Frontal cortex (tissue), 3 donors: ENCODE measurements at regions not wholly inside any gene's neighbourhood (a gene's known extent, or its start where the extent isn't known, plus 50 kb on each side); places are given as distances from the start of the nearest gene placed in this dataset.
"Not testable (repeated sequence)": the region's sequence is repeated elsewhere in the genome, so short reads cannot be mapped to it uniquely, and the experiment has no call there.

ENCODE experiments used
- DNase-seq, 2 donors: peaks; one replicate each; pipeline ENCODE4 v3.0.0; 2012; ENCODE audit warnings: low spot score in 2 of 2
- FAIRE-seq: peaks from 2 replicates; lab custom pipeline; 2012; peaks lifted over from hg19 to GRCh38; lab: Jason Lieb, UNC
- donor health status: control.
- donor health status: control.
- donor health status: control.

DNA sequence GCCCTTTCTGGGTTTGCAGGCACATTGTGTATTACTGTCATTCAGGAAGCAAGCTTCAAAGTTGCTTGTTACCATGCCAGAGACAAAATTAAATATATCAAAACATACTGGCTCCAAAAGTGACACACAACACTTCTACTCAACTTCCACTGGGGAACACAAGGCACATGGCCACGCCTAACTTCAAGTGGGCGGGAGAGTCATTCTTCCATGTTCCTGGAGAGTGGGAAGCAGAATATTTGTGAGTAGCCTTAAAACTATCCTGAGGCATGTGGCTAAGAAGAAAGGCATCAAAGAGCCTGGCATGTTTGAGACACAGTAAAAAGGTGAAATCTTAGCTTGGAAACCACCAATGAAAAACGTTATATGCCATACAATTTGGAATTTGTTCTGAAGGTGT lies 90.5 kb upstream of the TACR1 start:
- FAIRE-seq (no peak), DNase-seq (no peak)

DNA sequence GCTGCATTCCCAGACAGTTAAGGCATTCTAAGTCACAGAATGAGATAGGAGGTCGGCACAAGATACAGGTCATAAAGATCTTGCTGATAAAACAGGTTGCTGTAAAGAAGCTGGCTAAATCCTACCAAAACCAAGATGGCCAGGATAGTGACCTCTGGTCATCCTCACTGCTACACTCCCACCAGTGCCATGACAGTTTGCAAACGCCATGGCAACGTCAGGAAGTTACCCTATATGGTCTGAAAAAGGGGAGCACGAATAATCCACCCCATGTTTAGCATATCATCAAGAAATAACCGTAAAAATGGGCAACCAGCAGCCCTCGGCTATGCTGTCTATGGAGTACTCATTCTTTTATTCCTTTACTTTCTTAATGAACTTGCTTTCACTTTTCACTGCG lies 89.9 kb upstream of the TACR1 start:
- DNase-seq, FAIRE-seq: not testable (repeated sequence)

DNA sequence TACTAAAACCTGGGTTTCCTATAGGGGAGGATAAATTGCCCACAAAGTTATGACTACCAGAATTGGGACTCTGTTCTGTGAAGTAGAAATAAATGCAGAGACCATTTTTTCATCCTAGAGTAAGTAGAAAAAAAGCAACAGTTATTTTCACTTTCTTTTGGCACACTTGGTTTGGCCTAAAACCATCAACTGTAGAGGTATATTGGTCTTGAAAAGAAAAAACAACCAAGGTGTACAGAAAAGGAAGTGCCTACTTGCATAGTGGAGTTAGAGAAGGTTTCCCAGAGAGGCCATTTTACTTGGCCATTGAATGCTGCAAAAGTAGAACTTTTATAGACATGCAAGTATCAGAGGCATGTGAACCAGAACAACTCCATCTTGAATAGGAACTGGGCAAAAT lies 89.4 kb upstream of the TACR1 start:
- FAIRE-seq: no peak
- no peak for DNase-seq

DNA sequence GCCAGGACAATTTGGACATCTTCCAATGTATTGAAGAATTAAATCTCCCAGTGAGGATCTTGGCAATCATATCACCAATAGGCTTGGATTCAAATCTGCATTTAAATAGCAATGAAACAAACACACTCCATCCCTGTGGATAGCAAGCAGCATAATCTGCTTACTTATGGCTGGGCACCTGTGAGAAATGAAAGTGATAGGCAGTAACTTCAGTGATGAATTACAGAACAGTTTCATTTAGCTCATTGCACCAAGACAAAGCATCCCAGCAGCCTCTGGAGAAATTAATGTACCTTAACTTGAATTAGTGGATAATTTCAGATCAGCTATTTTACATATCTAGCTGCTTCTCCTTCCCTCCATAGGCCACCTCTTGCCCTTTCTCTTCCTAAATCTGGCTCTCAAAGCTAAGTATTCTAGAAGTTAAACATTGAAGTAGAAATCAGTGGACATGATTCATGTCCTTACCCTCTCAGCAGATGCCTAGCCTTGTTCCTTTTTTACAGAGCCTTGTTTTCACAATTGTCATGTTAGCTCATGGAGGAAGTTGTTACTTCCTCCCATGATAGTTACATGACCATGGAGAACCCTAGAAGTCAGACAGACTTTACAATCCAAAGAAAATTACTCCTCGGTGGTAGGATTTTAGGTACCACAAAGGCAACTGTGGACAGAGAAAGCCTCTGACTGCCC lies 88.5 kb upstream of the TACR1 start:
- no peak for DNase-seq
- FAIRE-seq: no peak

DNA sequence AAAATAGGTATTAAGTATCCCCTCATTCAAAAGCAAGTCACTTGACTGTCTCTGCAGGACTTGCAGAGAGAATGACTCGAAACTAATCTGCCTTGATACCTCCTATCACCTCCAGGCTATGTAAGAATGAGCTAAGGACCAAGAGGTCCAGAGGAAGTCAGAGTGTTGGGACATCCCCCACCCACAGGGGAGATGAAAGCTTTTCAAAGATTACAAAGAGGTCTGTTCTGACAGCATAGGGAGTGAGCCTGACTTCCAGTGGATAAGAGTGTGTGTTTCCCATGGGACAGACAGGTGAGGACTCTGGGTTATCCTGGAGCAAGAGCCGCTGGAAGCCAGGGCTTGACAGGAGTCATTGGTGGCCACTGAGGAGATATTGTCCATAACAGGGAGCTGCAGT lies 85.0 kb upstream of the TACR1 start:
- DNase-seq: no peak
- no peak for FAIRE-seq

DNA sequence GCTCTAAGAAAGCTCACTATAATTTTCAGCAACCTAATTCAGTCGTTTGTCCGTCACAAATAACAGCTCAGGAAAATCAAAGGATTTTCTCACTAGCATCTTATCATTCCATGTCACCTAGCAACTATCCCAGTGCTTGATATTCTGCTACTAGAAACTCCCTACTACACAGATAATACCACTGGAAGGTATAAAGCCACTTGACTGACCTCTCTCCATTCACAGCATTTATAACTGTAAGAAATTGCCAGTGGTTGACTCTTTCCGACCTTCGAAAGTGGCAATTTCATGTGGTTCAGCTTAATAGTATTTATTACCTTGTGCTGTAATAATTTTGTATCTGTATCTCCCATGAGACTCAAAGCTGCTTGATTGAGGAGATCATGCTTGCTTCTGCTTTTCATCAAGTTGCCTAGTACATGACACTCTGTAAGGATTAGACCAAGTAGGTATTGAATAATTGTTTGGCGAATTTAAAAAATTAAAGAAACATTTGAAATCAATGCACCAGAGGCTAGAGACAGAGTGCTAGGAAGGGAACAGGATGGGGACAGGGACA lies 79.6 kb upstream of the TACR1 start:
- FAIRE-seq (no peak), DNase-seq (no peak)

DNA sequence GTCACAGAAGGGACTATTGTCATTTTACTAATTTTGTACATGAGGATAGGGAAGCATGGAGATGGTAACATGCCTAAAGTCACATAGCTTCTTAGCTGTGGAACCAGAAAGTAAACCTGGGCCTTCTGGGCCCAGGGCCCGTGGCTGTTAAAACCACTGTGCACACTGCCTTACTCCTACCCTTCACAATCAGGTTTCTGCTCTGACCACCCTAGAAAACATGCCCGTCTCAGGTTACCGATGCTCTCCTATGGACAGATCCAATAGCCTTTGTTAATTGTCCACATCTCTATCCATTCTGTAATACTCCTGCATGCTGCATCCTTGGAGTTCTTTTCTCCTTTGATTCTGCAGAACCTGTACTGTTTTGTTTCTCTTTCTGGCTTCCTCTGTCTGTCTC lies 79.0 kb upstream of the TACR1 start:
- FAIRE-seq (no peak), DNase-seq (no peak)

DNA sequence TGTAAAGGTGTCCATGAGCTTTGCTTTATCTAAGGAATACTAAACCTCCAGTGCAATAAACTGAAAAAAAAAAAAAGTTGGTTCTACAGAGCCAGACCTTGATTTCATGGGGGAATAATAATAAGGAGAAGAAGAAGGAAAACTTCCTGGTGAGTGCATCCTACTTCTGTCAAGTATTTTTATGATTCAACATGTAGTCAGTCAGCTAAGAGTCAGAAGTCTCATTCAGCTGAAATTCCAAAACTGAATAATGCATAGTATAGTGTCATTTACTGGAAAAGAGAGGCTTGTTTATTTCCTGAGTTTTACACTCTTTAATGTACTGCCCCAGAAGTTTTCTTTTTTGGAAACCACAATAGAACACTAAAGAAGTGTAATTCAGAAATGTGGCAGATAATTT lies 77.8 kb upstream of the TACR1 start:
- no peak for DNase-seq
- FAIRE-seq: no peak

DNA sequence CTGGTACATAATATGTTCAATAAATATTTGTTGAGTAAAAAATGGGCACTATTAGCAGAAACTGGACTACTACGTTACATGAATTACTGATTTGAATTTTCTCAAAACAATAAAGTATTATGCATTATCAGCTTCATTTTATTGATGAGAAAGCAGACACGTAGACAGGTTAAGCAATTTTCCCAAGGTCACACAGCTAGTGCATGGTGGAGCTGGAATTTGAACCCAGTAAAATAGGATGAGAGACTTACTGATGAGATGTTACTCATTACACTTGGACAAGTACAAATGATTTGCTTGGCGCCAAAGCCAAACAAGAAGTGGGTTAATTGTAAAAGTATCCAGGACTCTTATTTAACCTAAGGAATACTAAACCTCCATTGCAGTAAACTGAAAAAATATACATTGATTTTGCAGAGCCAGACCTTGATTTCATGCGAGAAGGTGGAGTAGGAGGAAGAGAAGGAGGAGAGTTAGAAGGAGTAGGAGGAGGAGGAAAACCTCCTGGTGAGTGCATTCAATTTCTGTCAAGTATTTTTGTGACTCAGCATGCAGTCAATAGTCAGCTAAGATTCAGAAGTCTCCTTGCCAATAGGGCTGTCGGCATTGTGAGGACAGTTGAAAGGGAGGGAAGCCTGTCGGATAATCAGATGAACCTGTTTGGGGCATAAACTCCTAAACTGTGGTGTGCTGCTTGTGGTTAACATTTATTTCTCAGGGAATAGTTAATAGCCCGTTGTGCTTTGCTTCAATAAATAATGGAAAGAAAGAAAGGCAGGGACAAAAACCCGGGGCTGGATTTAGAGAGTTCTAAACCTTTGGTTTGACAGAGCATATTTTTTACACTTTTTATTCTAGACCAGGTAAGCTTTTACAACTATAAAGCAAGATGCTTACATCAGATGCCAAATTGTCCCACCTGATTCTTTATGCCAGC lies 77.0 kb upstream of the TACR1 start:
- DNase-seq: no peak
- no peak for FAIRE-seq

DNA sequence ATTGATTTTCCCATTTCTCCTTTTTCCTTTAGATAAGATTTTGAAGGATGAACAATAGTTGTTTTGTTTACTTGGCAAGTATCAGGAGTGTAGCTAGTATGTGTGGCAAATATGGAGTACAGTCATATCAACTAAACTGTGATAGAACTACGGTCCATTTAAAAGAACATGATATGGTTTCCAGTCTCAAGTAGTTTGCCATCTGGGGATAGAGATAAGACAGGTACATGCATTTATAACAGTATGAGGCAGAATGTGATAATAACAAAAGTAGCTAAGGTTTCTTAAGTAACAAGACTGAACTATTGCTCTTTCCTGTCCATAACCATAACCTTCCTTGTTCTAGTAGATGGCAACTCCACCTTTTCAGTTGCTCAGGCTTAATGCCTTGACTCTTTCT lies 75.6 kb upstream of the TACR1 start:
- DNase-seq (no peak), FAIRE-seq (no peak)

DNA sequence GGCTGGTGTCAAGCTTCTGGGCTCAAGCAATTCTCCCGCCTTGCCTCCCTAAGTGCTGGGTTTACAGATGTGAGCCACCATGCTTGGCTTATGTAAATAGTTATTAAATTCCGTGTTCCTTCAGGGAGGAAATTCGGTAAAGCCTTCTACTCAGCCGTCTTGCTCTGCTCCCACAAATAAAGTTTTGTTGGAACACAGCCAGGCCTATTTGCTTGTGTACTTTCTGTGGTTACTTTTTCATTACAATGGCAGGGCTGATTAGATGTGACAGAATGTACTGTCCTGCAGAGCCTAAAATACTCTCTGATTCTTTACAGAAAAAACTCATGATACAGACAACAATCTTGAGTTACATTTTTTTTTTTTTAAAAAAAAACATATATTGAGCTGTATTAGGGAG lies 68.8 kb upstream of the TACR1 start:
- no peak for FAIRE-seq

DNA sequence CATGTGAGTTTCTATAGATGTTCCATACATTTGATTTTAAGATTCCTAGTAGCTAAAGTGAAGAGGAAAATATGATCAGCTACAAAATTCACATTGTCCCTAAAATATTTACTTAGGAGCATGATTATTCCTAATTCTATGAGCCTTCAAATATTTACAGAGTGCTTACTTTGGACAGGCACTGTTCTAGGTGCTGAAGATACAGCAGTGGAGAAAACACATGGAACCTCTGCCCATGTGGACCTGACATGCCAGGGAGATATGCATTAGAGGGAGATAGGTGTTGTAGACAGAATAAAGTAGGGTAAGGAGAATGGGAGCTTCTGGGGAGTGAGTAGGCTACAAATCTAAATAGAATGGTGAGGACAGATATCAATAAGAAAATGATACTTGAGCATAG lies 62.6 kb upstream of the TACR1 start:
- DNase-seq (no peak), FAIRE-seq (no peak)

More for the DNA sequence above, 68.8 kb upstream of the TACR1 start:
- no peak for DNase-seq

DNA sequence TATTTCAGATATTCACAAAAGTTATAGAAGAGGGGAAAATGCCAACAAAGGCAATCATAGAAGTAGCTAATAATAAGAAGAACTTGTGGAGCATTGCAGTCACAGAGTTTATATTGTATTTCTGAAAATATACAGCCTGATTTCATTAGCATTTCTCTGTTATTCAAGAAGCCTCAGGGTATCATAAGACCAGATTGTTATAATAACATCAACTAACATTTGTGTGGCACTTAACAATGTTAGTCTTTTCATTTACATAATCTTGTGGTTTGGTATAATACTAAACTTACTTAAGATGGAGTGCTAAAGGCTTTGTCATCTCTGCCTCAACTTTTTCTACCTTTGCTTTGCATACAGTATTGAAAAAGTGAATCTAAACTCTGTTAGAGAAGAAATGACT lies 61.6 kb upstream of the TACR1 start:
- FAIRE-seq (no peak), DNase-seq (no peak)

DNA sequence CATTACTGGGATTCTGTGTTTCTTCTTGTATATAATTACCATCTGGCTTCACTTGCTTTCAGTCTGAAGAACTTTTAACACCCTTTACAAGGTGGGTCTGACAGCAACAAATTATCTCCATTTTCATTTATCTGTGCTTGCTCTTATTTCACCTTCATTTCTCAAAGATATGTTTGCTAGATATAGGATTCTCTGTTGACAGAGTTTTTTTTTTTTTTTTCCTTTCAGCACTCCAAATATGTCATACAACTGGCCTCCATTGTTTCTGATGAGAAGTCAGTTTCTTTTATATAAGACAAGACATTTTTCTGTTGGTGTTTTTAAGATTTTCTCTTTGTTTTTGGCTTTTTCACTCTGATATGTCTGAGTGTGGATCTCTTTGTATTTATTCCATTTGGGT lies 59.3 kb upstream of the TACR1 start:
- FAIRE-seq (no peak), DNase-seq (no peak)

DNA sequence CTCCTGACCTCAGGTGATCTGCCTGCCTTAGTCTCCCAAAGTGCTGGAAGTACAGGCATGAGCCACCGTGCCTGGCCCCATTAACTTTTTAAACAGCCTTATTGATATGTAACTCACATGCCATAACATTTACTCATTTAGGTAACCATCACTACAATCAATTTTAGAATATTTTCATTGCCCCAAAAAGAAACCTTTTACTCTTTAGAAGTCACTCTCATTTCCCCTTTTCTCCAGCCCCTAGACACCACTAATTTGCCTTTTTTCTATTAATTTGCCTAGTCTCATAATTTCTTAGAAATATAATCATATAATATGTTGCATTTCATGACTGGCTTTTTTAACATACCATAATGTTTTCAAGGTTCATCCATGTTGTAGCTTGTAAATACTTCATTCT lies 57.2 kb upstream of the TACR1 start:
- FAIRE-seq (no peak), DNase-seq (no peak)

DNA sequence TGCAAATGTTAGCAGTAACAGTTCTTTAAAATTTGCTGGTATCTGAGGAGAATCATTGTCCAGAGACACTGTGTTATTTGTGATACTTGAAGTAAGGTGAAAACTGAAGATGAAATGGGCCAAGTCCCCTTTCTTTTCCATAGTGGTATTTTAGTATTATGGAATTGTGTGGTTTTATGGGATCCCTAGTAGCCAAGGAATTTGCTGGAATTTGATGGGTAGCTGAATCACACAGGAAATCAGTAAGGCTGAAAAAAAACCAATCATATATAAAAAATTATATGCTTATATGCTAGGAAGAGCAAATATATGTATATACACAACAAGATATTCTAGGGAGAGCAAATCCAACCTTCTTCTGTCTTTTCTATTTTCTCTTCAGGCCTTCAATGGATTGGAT lies 54.2 kb upstream of the TACR1 start:
- FAIRE-seq (no peak), DNase-seq (no peak)

DNA sequence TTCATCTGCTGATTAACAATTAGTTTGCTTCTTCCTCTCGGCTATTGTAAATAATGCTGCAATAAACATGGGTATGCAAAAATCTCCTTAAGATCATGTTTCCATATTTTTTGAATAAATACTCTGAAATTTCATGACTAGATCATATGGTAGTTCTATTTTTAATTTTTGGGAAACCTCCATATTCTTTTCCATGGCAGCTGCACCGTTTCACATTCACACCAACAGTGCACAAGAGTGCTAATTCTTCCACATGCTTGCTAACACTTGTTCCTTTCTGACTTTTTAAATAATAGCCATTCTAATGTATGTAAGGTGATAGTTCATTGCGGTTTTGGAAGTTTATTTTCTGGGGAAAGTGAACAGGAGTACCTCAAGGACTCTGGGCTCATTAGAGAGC lies 52.6 kb upstream of the TACR1 start:
- no peak for FAIRE-seq
- DNase-seq: no peak
